ENCODE measurements at regions not wholly inside any gene's neighbourhood (a gene's known extent, or its start where the extent isn't known, plus 50 kb on each side); places are given as distances from the start of the nearest gene placed in this dataset.
"Not testable (repeated sequence)": the region's sequence is repeated elsewhere in the genome, so short reads cannot be mapped to it uniquely, and the experiment has no call there.

- H3K9me3 ChIP-seq = peaks cover 0 to 26% (median 0%) of the 10 kb centered on the region in 11 donors
- no peak for DNase-seq
- no peaks in the 10 kb centered on the region for H3K36me3 ChIP-seq
- H3K27ac ChIP-seq = no peak overlapping the region
- H3K27me3 ChIP-seq = no peaks in the 10 kb centered on the region
- H3K4me3 ChIP-seq = no peak overlapping the region
- H3K4me1 ChIP-seq = no peaks in the 10 kb centered on the region
- TF ChIP-seq, protein P1, sequence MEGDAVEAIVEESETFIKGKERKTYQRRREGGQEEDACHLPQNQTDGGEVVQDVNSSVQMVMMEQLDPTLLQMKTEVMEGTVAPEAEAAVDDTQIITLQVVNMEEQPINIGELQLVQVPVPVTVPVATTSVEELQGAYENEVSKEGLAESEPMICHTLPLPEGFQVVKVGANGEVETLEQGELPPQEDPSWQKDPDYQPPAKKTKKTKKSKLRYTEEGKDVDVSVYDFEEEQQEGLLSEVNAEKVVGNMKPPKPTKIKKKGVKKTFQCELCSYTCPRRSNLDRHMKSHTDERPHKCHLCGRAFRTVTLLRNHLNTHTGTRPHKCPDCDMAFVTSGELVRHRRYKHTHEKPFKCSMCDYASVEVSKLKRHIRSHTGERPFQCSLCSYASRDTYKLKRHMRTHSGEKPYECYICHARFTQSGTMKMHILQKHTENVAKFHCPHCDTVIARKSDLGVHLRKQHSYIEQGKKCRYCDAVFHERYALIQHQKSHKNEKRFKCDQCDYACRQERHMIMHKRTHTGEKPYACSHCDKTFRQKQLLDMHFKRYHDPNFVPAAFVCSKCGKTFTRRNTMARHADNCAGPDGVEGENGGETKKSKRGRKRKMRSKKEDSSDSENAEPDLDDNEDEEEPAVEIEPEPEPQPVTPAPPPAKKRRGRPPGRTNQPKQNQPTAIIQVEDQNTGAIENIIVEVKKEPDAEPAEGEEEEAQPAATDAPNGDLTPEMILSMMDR (IDR thresholded peaks at IDR 0.05) = no peak
- no peak for ATAC-seq
- 88 to 89% methylated on average over 5 of the region's 5 CpGs for WGBS, 2 donors
- intact Hi-C loops (cut with DNase I) = no loop called here
Observed at GRCh38 chr4:31461421-31461820, 741.3 kb downstream of the PCDH7 start.

- no peak for ATAC-seq
- TF ChIP-seq, protein P1 (IDR thresholded peaks at IDR 0.05) = no peak
- DNase-seq = no peak
- Histone ChIP-seq H3K27ac (no peak overlapping the region), H3K36me3 (no peaks in the 10 kb centered on the region), H3K9me3 (peaks cover 0 to 17% (median 0%) of the 10 kb centered on the region in 11 donors), H3K4me1 (no peaks in the 10 kb centered on the region), H3K4me3 (no peak overlapping the region), H3K27me3 (no peaks in the 10 kb centered on the region)
- 57 to 69% methylated on average over 3 of the region's 3 CpGs for WGBS, 2 donors
- intact Hi-C loops (cut with DNase I) = no loop called here
Observed at GRCh38 chr4:31467781-31468180, 747.6 kb downstream of the PCDH7 start.

DNA sequence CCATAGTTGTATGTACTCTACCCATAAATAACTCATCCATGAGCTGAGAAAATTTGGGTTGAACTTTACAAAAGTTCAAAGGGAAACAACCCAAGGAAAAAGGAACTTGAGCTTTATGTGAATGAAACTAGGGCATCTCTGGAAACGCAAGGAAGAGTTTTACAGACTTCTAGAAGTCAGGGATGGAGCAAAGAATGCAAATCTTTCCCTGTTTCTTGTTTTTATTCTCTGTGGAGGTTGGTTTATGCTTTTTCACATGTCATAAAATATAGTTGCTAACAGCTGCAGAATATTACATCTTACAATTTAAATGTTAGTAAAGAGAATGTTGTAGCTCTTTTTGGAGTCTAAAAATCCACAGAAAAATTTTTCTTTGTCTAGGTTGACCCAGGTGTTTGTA is 754.1 kb downstream of the PCDH7 start:
- Histone ChIP-seq H3K27me3 (no peaks in the 10 kb centered on the region), H3K9me3 (peaks cover 0 to 26% (median 6%) of the 10 kb centered on the region in 11 donors), H3K27ac (no peak overlapping the region), H3K36me3 (no peaks in the 10 kb centered on the region), H3K4me3 (no peak overlapping the region), H3K4me1 (no peaks in the 10 kb centered on the region)
- DNase-seq (no peak), ATAC-seq (no peak)
- intact Hi-C loops (cut with DNase I) = no loop called here
- TF ChIP-seq, protein P1 (IDR thresholded peaks at IDR 0.05) = no peak
- 60 to 66% methylated on average over 1 of the region's 1 CpG for WGBS, 2 donors

DNA sequence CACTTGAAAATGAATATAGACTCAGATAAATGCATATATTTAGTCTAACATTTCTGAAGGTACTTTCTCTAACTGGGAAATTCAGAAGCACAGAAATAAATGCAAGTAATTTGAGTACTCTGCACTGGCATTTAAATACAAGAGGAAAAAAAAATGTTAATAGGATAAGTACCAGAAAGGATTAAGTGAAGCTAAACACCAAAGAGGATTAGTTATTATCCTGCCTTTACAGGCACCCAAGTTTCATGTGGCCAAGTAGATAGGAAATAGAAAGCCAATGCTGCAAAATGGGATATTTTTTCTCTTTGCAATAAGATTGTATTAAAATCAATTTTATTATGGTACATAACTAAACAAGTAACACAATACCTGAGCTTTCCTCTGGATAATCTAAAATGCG is 762.5 kb downstream of the PCDH7 start:
- TF ChIP-seq, protein P1 (IDR thresholded peaks at IDR 0.05) = no peak
- Histone ChIP-seq H3K4me3 (no peak overlapping the region), H3K9me3 (peaks cover 0 to 16% (median 5%) of the 10 kb centered on the region in 11 donors), H3K27me3 (no peaks in the 10 kb centered on the region), H3K36me3 (no peaks in the 10 kb centered on the region), H3K27ac (no peak overlapping the region), H3K4me1 (no peaks in the 10 kb centered on the region)
- 92 to 93% methylated on average over 1 of the region's 1 CpG for WGBS, 2 donors
- intact Hi-C loops (cut with DNase I) = no loop called here
- DNase-seq (no peak), ATAC-seq (no peak)

DNA sequence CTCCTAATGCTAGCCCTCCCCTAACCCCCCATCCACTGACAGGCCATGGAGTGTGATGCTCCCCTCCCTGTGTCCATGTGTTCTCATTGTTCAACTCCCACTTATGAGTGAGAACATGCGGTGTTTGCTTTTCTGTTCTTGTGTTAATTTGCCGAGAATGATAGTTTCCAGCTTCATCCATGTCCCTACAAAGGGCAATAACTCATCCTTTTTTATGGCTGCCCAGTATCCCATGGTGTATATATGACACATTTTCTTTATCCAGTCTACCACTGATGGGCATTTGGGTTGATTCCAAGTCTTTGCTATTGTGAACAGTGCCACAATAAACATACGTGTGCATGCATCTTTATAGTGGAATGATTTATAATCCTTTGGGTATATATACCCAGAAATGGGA is 779.0 kb downstream of the PCDH7 start:
- DNase-seq; H3K4me1 ChIP-seq; H3K36me3 ChIP-seq; H3K27me3 ChIP-seq; intact Hi-C loops (cut with DNase I); H3K4me3 ChIP-seq; H3K9me3 ChIP-seq; ATAC-seq; H3K27ac ChIP-seq: not testable (repeated sequence)
- WGBS, 2 donors = 89 to 91% methylated on average over 3 of the region's 3 CpGs
